Right kidney (tissue), 1 donor: ENCODE measurements at regions not wholly inside any gene's neighbourhood (a gene's known extent, or its start where the extent isn't known, plus 50 kb on each side); places are given as distances from the start of the nearest gene placed in this dataset.
"Not testable (repeated sequence)": the region's sequence is repeated elsewhere in the genome, so short reads cannot be mapped to it uniquely, and the experiment has no call there.

Experiments
- DNase-seq: peaks from one replicate; pipeline ENCODE4 v3.0.0-alpha.2; 2016

DNA sequence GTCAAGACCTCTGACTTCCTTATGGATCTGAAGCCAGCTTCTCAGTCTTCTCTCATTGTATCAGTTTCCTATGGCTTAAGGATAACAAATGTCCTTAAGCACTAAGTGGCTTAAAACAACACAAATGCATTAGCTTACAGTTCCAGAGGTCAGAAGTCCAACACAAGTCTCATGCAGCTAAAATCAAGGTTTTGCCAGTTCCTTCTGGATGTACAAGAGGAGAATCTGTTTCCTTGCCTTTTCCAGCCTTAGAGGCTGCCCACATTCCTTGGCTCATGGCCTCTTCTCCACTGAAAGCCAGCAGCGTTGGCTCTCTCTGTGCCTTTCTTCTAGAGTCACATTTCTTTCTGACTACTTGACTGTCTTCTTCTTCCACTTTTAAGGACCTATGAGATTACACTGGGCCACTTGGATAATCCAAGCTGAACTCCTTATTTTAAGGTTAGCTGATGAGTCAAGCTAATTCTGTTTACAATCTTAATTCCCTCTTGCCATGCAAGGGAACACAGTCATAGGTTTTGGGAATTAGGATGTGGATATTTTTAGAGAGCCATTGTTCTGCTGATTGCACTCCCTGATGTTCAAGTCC lies 179.0 kb downstream of the BCAS1 start:
- DNase-seq: no peak

DNA sequence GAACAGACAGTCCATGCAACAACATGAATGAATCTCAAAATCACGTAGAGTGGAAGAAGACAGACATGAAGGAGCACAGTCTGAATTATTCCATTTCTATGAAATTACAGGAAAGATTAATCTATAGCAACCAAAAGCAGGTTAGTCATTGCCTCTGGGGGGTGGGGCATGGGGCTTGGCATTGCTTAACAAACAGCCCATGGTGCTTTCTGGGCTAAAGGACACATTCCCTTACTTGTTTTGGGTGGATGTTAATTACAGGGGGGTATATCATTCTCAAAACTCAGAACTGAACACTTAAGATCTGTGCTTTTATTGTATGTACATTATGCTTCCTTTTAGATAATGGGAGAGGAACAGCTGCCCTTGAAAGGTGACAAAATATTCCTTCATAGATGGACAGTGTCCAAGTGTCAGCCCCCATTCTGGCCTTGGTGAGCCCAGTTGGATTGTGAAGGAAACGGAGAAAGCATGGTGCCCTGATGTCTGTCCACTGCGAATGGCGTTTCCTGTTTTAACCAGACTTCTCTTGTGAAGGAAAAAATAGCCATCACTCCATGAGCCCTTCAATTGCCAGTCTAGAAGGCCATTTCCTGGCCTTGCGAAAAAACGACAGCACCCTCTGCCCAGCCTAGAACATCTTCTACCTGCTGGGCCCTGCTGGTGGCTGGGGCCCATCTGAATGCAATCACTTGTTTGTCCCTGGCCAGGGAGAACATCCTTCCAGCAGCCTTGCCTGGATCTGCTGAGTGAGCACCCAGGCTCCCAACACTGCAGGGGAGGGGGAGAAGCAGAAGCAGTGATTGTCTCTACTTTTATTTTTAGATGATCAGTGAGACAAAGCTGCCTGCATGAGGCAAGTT lies 179.7 kb downstream of the BCAS1 start:
- no peak for DNase-seq

DNA sequence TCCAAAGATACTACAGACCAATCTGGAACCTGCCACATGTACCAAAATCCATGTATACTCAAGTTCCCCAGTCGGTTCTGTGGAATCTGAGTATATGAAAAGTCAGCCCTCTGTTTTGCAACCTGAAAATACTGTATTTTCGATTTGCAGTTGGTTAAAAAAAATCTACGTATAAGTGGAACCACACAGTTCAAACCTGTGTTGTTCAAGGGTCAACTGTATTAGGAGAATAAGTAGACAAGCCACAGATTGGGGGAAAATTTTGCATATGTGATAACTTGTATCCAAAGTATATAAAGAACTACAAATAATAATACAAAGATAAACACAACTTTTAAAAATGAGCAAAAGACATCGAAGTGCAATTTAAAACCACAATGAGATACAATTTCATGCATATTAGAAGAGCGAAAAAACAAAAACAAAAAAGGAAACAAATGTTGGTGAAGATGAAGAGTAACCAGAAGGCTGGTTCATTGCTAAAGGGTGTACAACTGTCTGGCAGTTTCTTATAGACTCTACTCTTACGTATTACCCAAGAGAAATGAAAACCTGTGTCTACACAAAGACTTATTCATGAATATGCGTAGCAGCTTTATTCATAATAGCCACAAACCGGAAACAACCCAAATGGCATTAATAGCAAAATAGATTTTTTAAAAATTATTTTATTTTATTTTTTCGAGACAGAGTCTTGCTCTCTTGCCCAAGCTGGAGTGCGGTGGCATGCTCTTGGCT lies 180.8 kb downstream of the BCAS1 start:
- DNase-seq: no peak

DNA sequence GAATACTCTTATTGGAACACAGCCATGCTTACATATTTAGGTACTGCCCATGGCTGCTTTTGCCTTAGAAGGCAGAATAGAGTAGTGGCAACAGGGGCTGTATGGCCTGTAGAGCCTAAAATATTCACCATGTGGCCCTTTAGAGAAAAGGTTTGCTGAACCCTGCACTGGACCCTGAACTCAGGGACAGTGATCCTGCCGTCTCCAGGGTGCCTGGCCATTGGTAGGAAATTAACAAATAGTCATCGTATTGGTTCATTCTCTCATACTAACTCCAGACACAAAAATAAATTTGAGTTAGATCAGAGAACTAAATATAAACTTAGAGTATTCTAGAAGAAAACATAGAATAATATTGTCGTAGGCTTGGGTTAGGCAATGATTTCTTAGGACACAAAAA lies 181.4 kb downstream of the BCAS1 start:
- DNase-seq: no peak

DNA sequence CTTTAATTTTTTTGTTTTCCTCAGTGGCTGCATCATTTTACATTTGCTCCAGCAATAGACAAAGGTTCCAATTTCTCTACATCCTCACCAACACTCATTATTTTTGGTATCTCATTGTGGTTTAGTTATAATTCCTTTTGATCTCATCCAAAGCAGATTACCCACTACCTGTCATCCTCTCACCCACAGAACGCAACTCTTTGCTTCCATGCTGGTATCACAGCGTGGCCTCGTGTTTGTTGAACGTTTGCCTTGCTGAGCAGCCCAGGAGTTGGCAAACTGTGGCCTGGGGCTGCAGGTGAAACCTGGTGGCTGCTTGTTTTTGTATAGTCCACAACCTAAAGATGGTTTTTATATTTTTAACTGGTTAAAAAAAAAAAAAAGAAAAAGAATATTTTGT lies 181.9 kb downstream of the BCAS1 start:
- no peak for DNase-seq

DNA sequence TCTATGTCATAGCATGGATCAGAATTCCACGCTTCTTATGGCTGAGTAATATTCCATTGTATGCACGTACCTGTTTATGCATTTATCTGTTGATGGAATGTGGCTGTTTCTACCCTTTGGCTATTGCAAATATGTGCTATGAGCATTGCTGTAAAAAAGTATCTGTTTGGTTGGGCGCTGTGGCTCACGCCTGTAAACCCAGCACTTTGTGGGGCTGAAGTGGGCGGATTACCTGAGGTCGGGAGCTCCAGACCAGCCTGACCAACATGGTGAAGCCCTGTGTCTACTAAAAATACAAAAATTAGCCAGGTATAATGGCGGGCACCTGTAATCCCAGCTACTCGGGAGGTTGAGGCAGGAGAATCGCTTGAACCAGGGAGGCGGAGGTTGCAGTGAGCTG lies 182.4 kb downstream of the BCAS1 start:
- no peak for DNase-seq

DNA sequence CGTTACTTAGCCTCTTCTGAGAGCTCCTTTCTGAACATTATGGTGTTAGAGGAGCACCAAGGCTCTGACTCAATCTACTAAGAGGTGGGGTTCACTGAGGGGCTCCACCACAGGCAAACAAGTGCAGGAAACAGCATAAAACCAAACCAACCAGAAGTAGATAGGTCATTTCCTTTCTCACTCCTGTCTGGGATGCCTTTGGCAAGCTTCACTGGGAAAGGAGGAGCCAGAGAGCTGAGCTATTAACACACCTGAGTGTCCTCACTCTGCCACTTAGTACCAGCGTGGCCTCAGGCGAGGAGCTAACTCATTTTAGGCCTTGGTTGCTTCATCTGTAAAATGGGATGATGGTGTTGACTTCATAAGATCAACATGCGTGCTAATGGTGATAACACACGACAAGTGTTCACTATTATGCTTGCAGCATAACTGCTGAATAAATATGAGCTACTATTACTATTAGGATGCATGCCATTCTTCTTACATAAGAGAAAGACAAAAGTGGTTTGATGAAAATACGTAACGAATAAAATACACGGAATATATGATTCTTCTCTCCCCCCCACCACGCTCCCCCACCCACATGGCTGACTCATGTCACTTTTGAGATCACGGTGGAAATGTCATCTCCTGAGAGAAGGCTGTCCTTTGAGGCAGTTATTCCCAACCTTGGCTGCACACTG lies 185.4 kb downstream of the BCAS1 start:
- DNase-seq: no peak

DNA sequence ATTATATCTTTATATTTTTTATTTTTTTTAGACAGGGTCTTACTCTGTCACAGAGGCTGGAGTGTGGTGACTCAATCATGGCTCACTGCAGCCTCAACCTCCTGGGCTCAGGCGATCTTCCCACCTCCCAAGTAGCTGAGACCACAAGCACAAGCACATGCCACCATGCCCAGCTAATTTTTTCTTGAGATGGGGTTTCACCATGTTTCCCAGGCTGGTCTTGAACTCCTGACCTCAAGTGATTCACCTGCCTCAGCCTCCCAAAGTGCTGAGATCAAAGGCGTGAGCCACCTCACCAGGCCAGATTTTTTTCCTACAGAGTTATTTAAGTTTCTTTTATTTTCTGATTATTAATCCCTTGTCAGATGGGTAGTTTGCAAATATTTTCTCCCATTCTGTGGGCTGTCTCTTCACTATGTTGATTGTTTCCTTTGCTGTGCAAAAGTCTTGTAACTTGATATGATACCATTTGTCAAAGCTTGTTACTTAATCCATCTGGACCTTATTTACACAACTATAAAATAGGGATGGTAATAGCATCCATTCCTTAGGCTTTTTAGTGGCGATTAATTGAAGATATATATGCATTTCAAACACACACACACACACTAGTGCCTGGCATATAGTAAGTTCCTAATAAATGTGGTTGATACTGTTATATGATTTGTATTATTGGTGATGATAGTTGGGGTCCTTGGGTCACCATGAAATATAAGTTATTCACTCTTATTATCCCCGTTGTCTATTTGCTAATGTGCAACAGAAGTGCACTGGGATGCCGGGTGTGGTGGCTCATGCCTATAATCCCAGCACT lies 187.1 kb downstream of the BCAS1 start:
- DNase-seq: no peak

DNA sequence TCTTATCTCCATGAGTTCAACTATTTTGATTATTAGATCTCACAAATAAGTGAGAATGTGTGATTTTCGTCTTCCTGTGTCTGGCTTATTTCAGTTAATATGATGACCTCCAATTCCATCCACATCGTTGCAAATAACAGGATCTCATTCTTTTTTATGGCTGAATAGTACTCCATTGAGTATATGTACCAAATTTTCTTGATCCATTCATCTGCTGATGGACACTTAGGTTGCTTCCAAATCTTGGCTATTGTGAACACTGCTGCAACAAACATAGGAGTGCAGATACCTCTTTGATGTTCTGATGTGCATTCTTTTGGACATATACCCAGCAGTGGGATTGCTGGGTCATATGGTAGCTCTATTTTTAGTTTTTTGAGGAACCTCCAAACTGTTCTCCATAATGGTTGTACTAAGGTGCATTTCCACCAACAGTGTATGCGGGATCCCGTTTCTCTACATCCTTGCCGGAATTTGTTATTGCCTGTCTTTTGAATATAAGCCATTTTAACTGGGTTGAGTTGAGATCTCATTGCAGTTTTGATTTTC lies 187.9 kb downstream of the BCAS1 start:
- DNase-seq: not testable (repeated sequence)

DNA sequence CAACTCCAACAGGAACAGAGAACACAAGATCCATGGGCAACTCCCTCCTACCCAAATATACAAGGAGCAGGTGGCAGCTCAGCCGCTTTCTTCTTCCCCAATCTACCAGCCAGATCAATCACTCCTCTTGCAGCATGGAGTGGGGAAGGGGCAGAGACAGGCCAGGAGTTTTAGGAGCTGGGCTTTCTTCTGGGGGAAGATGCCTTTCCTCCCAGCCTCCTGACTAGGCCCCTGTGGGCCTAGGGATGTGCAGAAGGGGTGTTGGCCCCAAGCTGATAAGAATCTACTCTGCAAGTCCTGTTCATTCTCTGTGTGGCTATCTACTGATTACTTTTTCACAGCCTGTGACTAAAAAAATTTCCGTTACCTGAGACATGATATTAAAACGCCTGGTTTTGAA lies 189.0 kb downstream of the BCAS1 start:
- DNase-seq: no peak

DNA sequence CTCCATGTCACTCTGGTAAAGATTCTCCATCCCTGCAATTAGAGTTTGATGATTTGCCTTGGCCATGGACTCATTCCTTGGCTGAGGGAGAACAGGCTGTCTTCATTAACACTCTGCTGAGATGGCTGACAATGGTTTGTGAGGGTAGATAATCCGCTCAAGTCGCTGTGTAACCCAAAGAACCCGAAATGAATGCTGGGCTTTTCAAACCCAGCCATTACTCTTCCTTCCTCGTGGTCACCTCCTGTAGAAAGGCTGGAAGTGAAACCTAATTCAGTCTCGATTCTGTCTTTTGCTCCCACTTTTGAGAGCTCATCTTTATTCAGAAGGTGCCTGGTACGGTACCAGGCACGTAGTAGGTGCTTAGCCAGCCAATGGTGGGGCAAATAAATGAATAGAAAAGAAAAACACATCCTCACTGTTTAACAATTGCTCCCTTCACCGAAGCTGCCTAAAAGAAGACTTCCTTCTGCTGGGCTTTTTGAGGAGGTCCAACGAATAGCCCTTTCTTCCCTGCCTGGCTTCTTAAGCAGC lies 190.2 kb downstream of the BCAS1 start:
- DNase-seq: no peak

DNA sequence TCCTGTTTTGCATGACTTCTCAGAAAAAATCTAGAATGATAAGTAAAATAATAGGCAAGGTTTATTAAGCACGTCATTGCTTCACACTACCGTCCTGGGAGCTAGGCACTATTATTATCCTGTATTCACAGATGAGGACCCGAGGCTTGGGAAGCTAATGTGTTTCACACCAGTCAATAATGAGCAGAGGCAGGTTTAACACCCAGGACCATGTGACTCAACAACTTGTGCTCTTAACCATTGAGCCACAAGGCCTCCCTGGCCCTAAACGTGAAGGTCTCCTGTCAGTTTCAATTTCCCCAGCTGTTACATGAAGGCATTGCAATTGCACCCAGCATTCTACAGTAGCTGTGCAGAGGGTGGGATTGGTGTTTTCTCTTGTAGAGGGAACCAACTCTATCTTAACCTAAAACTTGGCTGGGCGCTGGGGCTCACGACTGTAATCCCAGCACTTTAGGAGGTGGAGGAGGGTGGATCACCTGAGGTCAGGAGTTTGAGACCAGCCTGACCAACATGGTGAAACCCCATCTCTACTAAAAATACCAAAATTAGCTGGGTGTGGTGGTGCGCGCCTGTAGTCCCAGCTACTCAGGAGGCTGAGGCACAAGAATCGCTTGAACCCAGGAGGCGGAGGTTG lies 191.2 kb downstream of the BCAS1 start:
- no peak for DNase-seq

DNA sequence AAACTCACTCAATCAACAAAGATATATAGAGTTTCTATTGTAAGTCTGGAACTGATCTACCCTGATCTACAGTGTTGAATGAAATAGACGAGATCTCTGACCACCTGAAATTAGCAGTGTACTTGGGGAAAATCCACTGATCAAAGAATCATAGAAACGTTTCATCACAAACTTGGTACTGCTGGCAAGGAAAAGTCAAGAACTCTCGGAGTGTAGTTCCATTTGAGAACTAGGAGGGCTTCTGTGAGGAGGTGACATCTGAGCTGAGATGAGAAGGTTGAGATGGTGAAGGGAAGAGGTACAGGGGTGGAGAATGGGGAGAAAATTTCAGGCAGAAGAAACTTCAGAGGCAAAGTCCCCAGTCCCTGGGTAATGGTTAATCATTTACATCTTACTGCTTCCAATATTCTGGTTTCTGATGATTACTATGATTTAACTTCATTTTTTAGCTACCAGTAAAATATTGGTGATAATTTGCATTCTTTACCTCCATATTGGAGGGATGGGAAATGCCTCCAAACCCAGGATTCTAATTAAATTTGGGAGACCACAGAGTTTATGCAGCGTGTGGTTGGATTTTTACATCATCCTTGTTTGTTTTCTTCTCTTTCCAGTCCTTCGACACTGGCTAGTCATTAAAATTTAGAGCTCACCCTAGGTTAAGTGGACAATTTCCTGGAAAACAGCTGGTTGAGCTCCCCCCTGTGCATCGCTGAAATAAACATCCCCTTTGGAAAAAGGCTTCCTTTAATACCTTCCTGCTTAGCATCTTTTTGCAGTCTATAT lies 191.9 kb downstream of the BCAS1 start:
- DNase-seq: no peak

DNA sequence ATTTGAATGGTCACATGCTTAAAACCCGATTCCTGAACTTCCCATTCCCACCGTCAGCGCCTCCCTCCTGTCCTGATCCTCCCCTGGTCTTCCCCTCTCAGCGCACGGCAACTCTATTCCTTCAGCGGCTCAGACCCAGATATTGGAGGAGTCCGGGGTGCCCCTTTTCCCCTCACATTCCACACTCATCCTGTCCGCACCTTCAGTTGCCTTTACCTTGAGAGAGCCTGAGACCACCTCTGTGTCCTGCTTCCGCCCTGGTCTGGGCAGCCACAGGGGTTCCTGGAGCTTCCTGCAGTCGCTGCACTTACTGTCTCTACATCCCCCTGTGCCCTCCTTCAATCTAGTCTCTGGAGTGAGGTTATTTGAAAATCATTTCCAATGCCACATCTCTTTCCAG lies 193.4 kb downstream of the BCAS1 start:
- DNase-seq: no peak

DNA sequence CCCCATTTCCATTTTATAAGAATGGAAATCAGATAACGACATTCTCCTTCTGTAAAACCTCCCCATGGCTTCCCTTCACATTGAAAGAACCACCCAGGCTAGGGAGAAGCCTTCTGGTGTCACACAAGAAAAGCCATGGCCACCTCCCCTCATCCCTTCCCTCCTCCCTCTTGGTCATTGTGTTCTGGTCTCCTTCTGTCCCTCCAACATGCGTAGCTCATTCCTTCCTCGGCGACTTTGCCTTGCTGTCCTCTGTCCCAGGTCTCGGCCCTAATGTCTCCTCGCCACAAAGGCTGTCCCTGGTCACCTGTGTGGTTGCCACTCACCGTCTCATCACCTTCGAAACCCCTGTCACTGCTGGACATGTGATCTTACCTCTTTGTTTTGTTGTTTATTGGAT lies 193.9 kb downstream of the BCAS1 start:
- no peak for DNase-seq

DNA sequence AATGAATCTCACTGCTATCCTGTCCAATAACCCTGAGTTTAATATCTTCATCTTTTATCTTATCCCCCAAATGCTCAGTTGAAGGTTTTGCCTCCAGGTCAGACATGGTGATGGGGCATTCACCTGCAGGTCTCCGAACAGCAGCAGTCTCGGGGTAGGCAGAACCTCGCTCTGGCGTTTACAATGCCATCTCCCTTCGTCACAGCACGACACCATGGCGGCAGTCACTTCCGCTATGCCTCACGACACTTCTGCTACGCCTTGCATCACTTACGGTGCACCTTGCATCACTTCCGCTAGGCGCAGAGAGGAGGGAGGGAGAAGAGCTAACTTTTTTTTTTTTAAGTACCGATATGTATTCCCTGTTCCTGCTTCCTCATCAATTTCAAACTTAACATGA lies 194.9 kb downstream of the BCAS1 start:
- no peak for DNase-seq

DNA sequence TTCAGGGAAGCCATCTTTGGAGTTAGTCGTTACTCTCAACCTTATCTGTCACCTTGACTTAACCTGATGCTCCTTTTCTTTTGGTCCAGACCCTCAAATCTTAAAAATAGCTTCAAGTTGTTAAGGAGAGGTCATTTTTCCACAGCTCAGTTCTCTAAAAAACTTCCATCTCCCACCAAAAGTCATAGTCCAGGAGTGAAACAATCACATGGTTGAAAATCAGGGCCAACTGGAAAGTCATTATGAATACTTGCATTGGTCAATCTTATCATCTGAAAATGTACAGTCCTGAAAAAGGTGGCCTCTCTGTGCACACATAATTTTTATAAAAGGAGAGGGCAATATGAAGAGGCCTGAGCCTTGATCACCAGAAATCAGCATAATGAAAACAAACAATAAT lies 195.7 kb downstream of the BCAS1 start:
- no peak for DNase-seq

DNA sequence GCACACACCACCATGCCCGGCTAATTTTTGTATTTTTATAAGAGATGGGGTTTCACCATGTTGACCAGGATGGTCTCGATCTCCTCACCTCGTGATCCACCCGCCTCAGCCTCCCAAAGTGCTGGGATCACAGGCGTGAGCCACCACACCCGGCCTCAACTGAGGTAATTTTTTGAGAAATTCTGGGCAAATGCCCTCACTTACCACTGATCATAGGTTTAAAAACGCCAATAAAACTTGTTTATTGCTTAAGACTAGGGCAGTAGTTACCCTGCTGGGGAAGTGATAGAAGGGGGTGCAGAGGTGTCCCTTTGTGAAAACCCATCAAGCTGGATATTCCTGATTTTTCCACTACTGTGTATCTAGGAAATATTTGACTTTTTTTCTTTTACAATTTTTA lies 196.3 kb downstream of the BCAS1 start:
- DNase-seq: no peak

DNA sequence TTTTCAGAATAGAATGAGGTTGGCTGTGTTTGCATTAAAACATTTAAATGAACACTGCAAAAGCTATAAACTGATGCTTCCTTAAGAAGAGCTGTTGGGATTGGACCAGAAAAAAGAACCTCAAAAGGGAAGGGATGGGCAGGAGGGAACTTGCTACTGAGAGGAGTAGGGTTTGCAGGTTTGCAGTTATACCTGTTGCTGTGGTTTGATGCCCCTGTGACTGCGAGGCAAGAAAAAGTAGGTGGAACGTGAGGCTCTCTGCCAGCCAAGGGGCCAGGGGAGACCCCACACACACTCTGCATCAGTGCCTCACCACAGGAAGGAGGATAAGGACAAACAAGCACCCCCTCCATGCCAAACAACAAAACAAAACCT lies 197.2 kb downstream of the BCAS1 start:
- no peak for DNase-seq

DNA sequence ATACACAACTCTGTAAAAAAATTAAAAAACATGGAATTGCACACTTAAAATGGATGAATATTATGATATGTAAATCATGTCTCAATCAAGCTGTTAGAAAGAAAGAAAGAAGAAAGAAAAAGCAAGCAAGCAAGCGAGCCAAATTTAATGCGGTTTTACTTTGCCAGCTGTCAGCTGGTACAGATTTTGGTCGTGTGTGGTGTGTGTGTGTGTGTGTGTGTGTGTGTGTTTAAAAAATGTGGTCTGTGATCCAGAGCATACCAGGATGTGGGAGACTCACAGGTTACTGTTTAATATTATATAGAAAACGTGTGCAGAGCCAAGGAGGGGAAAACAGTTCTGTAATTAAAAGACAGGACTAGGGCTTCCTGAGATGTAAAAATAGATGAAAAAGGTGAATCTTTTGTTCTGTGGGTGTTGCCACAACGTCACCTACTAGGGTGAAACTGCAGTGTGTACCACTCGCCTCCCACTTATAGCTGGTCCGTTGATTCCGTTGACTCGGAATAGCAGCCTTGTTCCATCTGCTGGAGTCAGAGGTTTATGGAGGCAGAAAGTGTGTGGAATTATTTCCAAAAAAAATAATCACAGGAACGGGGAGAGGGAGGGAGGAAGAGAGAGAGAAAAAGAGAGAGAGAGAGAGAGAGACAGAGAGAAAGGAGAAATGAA lies 197.7 kb downstream of the BCAS1 start:
- no peak for DNase-seq
